A549 (cell line): ENCODE measurements at regions not wholly inside any gene's neighbourhood (a gene's known extent, or its start where the extent isn't known, plus 50 kb on each side); places are given as distances from the start of the nearest gene placed in this dataset.

ENCODE experiments used
- BHLHE40 ChIP-seq: IDR thresholded peaks from 2 replicates; pipeline ENCODE4 v1.6.1; 2012; ENCODE audit warnings: low read depth, low read length, inconsistent platforms
- CBX2 ChIP-seq: fragments of 200-600 bp; sonication (generic); IDR thresholded peaks from 2 replicates; pipeline ENCODE4 v1.6.1; 2016; ENCODE audit warnings: low read depth, mild to moderate bottlenecking, borderline replicate concordance
- JUNB ChIP-seq: fragments of >200 bp; sonication (Bioruptor Twin); formaldehyde crosslinking; IDR thresholded peaks from 2 replicates; pipeline ENCODE4 v1.6.1; 2016
- MAFK ChIP-seq: fragments of 450-650 bp; IDR thresholded peaks from 2 replicates; pipeline ENCODE4 v1.6.1; 2014; ENCODE audit not compliant: partially characterized antibody
- POLR2A ChIP-seq: IDR thresholded peaks from 2 replicates; pipeline ENCODE4 v1.6.1; 2012; ENCODE audit warnings: mild to moderate bottlenecking, low read length
- TP53 ChIP-seq: fragments of 250-450 bp; sonication (Bioruptor Pico); IDR thresholded peaks from 2 replicates; pipeline ENCODE4 v1.5.0; 2021; ENCODE audit warnings: mild to moderate bottlenecking, moderate library complexity
- TF ChIP-seq, protein P1 (sequence below): fragments of >200 bp; sonication (Bioruptor Twin); formaldehyde crosslinking; IDR thresholded peaks from 3 replicates; pipeline ENCODE4 v1.5.1; 2016

GRCh38 chr7:128146052-128146451, 95.0 kb upstream of the LEP start:
- no peak for TF ChIP-seq JUNB
- TF ChIP-seq, protein P1, sequence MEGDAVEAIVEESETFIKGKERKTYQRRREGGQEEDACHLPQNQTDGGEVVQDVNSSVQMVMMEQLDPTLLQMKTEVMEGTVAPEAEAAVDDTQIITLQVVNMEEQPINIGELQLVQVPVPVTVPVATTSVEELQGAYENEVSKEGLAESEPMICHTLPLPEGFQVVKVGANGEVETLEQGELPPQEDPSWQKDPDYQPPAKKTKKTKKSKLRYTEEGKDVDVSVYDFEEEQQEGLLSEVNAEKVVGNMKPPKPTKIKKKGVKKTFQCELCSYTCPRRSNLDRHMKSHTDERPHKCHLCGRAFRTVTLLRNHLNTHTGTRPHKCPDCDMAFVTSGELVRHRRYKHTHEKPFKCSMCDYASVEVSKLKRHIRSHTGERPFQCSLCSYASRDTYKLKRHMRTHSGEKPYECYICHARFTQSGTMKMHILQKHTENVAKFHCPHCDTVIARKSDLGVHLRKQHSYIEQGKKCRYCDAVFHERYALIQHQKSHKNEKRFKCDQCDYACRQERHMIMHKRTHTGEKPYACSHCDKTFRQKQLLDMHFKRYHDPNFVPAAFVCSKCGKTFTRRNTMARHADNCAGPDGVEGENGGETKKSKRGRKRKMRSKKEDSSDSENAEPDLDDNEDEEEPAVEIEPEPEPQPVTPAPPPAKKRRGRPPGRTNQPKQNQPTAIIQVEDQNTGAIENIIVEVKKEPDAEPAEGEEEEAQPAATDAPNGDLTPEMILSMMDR = no peak
- no peak for TF ChIP-seq CBX2
- no peak for TF ChIP-seq TP53 (CRISPR knock-in tag)
- no peak for TF ChIP-seq POLR2A
- TF ChIP-seq MAFK = no peak
- TF ChIP-seq BHLHE40 = no peak
